H7 (cell line): ENCODE measurements at regions not wholly inside any gene's neighbourhood (a gene's known extent, or its start where the extent isn't known, plus 50 kb on each side); places are given as distances from the start of the nearest gene placed in this dataset.
A peak's percentile ranks its signal among the peaks of the same experiment; 100 is the strongest.
"Not testable (repeated sequence)": the region's sequence is repeated elsewhere in the genome, so short reads cannot be mapped to it uniquely, and the experiment has no call there.

Experiments used
- DNase-seq: peaks from one replicate; pipeline ENCODE4 v3.0.0; 2012
- H3K27me3 ChIP-seq: 2 replicates; pipeline ENCODE4 v1.6.0; 2011; ENCODE audit warnings: mild to moderate bottlenecking, low read length; ENCODE audit not compliant: control insufficient read depth, insufficient read depth
- H3K36me3 ChIP-seq: replicated peaks from 2 replicates; pipeline ENCODE4 v1.5.1; 2011; ENCODE audit warnings: low read length; ENCODE audit not compliant: control insufficient read depth, insufficient read depth
- H3K4me3 ChIP-seq: 2 replicates; pipeline ENCODE4 v1.5.1; 2011; ENCODE audit warnings: low read depth, mild to moderate bottlenecking, control low read depth, low read length, moderate library complexity; ENCODE audit not compliant: insufficient read depth

DNA sequence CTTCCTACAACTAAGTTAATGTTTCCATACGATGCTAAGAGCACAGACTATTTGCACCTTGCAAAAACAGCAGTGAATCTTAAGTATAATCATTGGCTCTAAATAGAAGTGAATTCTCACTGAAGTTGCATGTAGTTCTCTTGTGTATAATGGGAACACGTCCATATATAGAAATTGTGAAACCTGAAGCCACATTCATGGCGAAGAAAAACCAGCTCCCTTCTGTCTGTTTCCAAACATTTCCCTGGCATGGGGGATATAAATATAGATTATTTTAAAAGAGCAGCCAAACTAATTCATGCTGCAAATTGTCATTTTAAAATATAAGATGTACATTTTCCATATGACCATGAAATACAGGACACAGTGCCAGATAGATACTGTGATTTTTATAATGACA, 71.1 kb downstream of the TRAM1L1 start:
- Histone ChIP-seq H3K4me3 (no peak overlapping the region), H3K36me3 (no peaks in the 10 kb centered on the region), H3K27me3 (no peaks in the 10 kb centered on the region)
- no peak for DNase-seq

DNA sequence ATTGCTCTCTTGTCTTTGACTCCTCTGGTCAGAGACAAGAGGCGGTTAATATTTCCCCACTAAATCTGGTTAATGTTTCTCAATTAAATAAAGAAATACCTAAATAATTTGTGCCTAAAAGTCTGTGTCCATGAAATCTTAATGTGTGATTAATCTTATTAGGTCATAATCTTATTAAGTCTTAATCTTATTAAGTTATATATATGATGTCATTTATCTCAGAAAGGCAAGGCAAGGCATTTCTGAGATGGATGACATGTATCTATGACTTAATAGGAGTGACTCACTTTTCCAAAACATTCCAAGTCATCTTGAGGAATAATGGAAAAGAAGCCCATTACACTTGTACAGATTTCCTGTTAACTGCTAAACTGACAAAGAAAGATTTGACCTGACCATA, 74.7 kb downstream of the TRAM1L1 start:
- DNase-seq = no peak
- no peak overlapping the region for H3K4me3 ChIP-seq
- H3K36me3 ChIP-seq = no peaks in the 10 kb centered on the region
- no peaks in the 10 kb centered on the region for H3K27me3 ChIP-seq

DNA sequence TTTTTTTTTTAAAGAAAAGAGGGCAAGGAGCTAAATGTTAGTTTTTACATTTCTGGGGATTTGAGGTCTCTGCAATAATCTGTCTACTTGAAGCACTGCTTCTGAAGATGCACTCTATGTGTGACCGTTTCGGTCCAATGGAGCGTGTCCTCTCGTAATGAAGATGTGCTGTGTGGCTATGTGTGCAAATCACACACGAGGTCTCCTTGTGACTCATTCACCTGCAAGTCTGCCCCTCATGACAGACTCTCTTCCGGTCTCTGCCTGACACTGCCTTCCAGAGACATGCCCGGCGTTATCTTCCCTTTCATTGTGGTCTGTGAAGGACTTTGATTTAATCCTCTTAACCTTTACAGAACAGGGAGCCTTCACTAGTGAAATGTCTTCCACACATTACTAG, 84.3 kb downstream of the TRAM1L1 start:
- no peak overlapping the region for H3K4me3 ChIP-seq
- DNase-seq = no peak
- no peaks in the 10 kb centered on the region for H3K27me3 ChIP-seq
- no peaks in the 10 kb centered on the region for H3K36me3 ChIP-seq

DNA sequence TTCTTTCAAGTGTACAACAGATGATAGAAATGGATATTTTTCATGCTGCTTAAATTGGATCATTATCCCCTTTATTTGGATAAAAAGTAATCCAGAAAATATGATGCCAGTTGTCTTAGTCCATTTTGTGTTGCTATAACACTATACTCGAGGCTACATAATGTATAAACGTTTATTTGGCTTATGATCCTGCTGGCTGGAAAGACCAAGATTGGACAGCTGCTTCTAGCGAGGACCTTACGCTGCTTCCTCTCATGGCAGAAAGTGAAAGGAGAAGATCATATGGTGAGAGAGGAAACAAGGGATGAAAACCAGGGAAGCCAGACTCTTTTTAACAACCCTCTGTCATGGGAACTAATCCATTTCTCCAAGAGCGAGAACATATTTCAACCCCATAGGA, 102.7 kb downstream of the TRAM1L1 start:
- DNase-seq = no peak
- no peaks in the 10 kb centered on the region for H3K27me3 ChIP-seq
- no peaks in the 10 kb centered on the region for H3K36me3 ChIP-seq
- no peak overlapping the region for H3K4me3 ChIP-seq

DNA sequence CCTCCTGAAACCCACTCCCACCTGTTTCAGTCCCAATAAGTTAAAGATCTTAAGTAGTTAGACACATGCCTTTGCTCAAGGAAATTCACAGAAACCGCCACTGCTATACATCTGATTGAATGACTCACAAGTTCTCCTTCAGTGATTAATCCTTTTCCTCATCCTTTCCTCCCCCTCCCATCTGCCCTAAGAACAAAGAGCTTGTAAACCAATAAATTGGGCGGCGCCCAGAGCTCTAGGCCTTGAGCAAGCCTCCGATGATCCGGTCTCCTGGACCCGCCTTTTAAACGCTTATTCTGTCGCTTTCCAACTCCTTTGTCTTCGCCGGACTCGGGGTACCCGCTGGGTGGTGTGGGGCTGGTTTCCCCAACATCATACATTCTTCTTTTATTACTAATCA, 104.9 kb downstream of the TRAM1L1 start:
- not testable (repeated sequence) for H3K36me3 ChIP-seq, H3K27me3 ChIP-seq, DNase-seq, H3K4me3 ChIP-seq

DNA sequence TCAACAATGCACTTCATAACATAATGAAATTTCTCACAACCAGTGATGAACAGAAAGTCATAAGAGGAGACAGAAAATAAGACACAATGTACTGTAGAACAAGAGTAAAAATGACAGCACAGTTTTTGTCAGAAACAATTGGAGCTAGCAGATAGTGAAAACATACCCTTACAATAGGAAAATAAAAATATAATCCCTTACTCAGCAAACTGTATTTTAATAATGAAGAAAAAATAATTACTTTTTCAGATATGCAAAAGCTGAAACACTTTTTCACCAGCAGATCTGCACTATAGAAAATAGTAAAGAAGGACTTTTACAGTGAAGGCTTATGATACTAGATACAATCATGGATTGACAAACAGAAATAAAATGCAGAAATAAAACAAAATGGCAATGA, 126.3 kb downstream of the TRAM1L1 start:
- H3K4me3 ChIP-seq = no peak overlapping the region
- no peaks in the 10 kb centered on the region for H3K36me3 ChIP-seq
- H3K27me3 ChIP-seq = no peaks in the 10 kb centered on the region
- DNase-seq = no peak

DNA sequence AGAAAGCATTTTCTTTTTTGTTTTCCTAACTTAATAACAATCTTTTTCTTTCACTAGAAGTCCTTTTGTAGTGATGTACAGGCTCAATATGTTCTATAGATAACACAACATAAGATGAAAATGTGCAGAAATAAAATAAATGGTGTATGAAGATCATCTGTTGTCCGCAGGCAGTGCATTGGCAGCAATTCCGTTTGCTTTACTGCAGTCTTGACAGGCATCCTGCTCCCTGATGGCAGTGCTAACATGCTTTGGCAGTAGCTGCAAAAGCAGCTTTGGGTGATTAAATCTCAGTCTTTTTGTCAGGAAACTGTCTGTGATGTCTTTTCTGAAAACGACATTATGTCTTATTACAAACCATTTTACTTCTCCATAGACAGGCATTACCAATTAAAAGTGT, 131.4 kb downstream of the TRAM1L1 start:
- no peak for DNase-seq
- H3K36me3 ChIP-seq = no peaks in the 10 kb centered on the region
- H3K27me3 ChIP-seq = no peaks in the 10 kb centered on the region

DNA sequence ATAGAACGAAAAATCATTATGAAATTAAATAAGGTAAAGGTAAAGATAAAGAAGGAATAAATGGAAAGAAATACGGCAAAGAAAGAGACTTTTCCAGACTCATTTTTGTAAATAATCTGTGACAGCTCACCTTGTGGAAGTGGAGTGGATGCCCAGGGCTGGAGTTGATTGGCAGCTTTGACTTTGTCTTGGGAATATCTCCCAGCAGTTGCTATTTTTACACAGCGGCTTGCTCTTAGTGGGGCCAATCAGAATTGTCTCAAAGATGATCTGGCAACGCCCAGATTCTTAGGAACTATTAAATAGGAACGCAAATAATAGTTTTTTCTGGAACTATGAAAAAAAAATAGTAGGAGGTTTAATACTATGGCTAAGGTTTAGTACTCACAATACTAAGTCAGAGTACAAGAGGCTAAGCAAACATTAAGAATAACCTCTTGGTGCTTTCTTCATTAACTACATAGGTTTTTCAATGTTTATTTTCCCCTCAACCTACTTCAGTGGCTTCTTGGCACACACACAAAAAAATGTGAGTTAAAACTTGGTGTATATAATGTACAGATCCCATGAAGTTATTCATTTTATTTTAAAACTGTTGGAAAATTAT, 132.7 kb downstream of the TRAM1L1 start:
- no peaks in the 10 kb centered on the region for H3K27me3 ChIP-seq
- no peaks in the 10 kb centered on the region for H3K36me3 ChIP-seq
- no peak for DNase-seq
- H3K4me3 ChIP-seq = no peak overlapping the region

More for the DNA sequence above, 131.4 kb downstream of the TRAM1L1 start:
- no peak overlapping the region for H3K4me3 ChIP-seq

DNA sequence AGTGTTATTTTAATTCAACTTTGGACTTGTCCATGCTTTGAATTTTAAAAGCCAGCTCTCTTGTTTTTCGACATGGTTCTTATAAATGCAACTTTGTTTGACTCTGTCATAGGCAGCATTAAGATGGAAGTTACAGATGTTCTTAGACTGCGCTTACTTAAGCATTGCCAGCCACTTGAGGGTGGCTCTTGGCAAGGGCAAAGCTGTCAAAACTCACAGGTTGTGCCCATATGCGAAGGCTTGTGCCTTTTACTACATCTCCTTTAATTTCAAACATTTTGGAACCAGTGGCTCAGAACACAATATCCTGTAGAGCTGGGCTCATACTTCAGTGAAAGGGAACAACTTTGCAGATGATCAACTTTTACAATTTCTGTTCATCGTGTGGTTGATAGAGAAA, 135.5 kb downstream of the TRAM1L1 start:
- H3K27me3 ChIP-seq = no peaks in the 10 kb centered on the region
- DNase-seq = no peak
- H3K4me3 ChIP-seq = no peak overlapping the region
- no peaks in the 10 kb centered on the region for H3K36me3 ChIP-seq

DNA sequence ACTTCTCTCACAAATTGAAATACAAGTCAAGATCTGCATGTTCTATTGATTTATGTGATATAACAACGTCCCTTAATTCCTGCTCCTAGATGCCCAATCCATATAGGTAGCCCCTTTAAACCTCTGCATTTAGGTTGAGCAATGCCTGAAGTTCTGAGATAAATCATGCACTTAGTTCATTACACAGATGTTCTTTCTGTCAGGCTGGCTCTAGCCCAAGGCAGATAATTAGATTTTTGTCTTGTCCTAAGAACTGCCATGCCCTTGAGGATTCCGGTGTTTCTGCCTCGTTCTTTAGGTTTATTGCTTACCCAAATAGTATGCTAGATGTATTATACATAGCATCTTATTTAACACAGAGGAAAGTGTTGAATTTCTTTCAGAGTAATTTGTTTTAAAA, 143.1 kb downstream of the TRAM1L1 start:
- no peaks in the 10 kb centered on the region for H3K36me3 ChIP-seq
- H3K27me3 ChIP-seq = no peaks in the 10 kb centered on the region
- no peak overlapping the region for H3K4me3 ChIP-seq
- no peak for DNase-seq

DNA sequence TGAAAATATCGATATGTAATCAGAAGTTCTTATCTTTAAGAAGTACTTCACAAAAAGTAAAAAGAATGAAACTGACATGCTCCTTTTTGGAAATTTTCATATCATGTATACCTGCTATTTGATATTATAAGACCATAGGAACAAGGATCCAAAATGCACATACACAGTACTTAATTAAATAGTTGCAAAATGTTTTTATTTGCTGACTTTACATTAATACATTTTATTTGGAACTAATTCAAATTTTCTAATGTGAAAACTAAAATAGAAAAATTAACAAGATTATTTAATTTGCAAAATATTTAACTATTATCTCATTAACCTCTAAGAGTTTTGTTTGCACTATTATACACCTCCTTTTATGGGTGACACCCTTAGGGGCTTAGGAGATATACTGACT, 155.0 kb downstream of the TRAM1L1 start:
- Histone ChIP-seq H3K27me3 (peaks cover 8% of the 10 kb centered on the region), H3K36me3 (no peaks in the 10 kb centered on the region), H3K4me3 (no peak overlapping the region)
- no peak for DNase-seq

DNA sequence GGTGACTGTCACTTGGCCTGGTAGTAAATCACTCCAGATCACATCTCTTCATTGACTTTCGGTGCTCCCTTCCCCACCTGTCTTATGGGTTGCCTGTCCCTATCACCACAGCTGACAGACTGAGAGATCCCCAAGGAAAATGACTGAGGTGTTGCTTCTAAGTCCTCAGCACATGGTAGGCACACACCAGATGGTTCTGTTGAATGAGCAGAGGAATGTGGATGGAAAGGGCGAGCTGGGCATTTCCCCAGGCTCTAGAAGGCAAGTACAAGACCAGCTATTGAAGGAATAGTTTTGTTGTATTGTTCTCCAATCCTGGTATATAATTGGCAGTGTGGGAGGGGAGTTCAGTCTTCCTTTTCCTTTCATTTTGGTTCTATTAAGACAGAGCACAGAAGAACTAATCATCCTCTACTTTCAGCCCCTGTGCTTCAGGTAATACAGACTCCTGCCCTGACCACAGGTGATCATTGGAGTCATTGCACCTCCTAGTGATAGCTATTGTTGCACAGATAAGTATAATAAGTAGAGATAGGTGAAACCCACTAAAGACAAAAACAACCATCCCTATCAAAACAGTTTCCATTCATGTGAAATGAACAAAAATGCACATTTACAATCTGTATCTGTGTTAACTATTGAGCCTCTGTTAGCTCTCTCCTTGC, 158.6 kb downstream of the TRAM1L1 start:
- DNase-seq = peak; percentile 2
- Histone ChIP-seq H3K27me3 (peaks cover 11% of the 10 kb centered on the region), H3K4me3 (no peak overlapping the region), H3K36me3 (no peaks in the 10 kb centered on the region)

DNA sequence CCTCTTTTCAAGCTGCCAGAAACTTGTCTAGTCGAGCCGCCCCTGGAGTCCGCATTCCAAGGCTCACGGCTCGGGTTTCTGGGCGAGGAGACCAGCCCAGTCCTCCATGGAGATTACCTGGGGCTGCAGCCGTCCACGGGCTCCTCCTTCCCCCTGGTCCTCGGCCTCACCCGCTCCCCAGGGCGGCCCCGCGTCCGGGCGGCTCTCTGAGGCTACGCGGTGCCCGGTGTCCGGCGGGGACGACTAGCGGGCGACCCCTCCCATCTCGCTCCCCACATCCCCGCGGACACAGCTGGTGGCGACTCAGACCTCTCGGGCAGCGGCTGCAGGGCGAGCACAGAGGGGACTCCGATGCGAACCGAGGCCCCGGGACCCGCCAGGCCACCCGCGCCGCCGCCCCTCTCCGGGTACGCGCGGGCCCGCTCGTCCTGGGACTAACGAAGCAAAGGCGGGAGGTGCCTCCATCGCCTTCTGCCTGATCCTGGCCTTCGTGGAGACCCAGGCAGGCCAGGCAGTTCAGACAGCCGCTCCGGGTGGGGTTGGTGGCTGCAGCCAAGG, 159.4 kb downstream of the TRAM1L1 start:
- H3K36me3 ChIP-seq = no peaks in the 10 kb centered on the region
- DNase-seq = peak; percentile 48
- H3K4me3 ChIP-seq = peak overlapping the region; percentile 40
- peaks cover 11% of the 10 kb centered on the region for H3K27me3 ChIP-seq

DNA sequence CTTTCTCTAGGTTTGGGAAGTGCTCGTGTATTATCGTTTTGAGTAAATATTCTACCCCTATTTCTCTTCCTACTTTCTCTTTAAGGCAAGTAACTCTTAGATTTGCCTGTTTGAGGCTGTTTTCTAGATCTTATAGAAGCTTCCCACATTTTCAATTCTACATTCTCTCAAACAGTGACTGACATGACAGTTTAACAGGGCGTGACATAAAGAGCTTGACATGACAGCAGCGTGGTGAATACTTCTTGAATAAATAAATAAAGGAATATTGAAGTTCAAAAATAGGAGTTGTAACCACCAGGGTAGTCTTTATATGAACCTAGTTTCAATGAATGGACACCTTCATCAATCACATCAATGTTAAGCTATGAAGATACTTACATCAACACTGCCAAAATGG, 162.0 kb downstream of the TRAM1L1 start:
- peaks cover 11% of the 10 kb centered on the region for H3K27me3 ChIP-seq
- DNase-seq = no peak
- H3K4me3 ChIP-seq = no peak overlapping the region
- no peaks in the 10 kb centered on the region for H3K36me3 ChIP-seq

DNA sequence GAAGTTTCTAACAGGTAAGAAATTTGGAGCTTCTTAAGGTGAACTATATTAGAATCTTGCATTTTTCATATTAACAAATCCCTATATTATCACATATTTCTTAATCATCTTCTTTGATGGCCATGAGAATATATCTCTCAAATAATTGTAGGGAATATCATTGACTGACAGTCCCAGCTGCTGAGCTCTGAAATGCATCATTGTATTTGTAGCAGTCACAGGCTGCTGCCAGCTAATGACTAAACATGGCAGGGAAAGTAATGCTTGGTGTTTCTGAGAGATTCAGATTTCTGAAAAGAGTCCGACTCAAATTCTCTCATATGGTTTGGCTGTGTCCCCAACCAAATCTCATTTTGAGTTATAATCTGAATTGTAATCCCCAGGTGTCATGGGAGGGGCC, 171.9 kb downstream of the TRAM1L1 start:
- H3K27me3 ChIP-seq = no peaks in the 10 kb centered on the region
- H3K36me3 ChIP-seq = no peaks in the 10 kb centered on the region
- DNase-seq = no peak
- H3K4me3 ChIP-seq = no peak overlapping the region
